ENCODE measurements at regions not wholly inside any gene's neighbourhood (a gene's known extent, or its start where the extent isn't known, plus 50 kb on each side); places are given as distances from the start of the nearest gene placed in this dataset.
A peak's percentile ranks its signal among the peaks of the same experiment; 100 is the strongest.
"Not testable (repeated sequence)": the region's sequence is repeated elsewhere in the genome, so short reads cannot be mapped to it uniquely, and the experiment has no call there.

GRCh38 chr14:89743828-89744227, 210.7 kb downstream of the EFCAB11 start:
- H3K9me3 Mint-ChIP-seq: peaks cover 13 to 17% of the 10 kb centered on the region in 2 donors
- H3K4me1 Mint-ChIP-seq (ENCODE audit: low read depth): peaks cover 35% of the 10 kb centered on the region
- H3K27me3 Mint-ChIP-seq (ENCODE audit: low read depth): no peaks in the 10 kb centered on the region
- H3K36me3 Mint-ChIP-seq (ENCODE audit: insufficient read depth in 2 of 2): peaks cover 5 to 33% of the 10 kb centered on the region in 2 donors
- no peak for DNase-seq
- H3K27ac Mint-ChIP-seq: no peak overlapping the region
- ATAC-seq (replicated peaks in 1 of 2): no peak
- H3K4me3 Mint-ChIP-seq: no peak overlapping the region

GRCh38 chr14:89740241-89740640, 214.3 kb downstream of the EFCAB11 start:
- H3K9me3 Mint-ChIP-seq: peaks cover 2 to 10% of the 10 kb centered on the region in 2 donors
- peaks cover 13% of the 10 kb centered on the region for H3K4me1 Mint-ChIP-seq (ENCODE audit: low read depth)
- no peak overlapping the region for H3K27ac Mint-ChIP-seq
- DNase-seq: no peak
- no peaks in the 10 kb centered on the region for H3K27me3 Mint-ChIP-seq (ENCODE audit: low read depth)
- peaks cover 5 to 17% of the 10 kb centered on the region in 2 donors for H3K36me3 Mint-ChIP-seq (ENCODE audit: insufficient read depth in 2 of 2)
- H3K4me3 Mint-ChIP-seq: no peak overlapping the region
- ATAC-seq (replicated peaks in 1 of 2): no peak

GRCh38 chr14:89736881-89737280, 217.6 kb downstream of the EFCAB11 start:
- Mint-ChIP-seq H3K9me3 (peaks cover 2 to 7% of the 10 kb centered on the region in 2 donors), H3K36me3 (ENCODE audit: insufficient read depth in 2 of 2) (peaks cover 7 to 12% of the 10 kb centered on the region in 2 donors), H3K4me1 (ENCODE audit: low read depth) (no peaks in the 10 kb centered on the region), H3K4me3 (no peak overlapping the region), H3K27me3 (ENCODE audit: low read depth) (no peaks in the 10 kb centered on the region), H3K27ac (no peak overlapping the region)
- DNase-seq (no peak), ATAC-seq (replicated peaks in 1 of 2) (no peak)

- H3K4me1 Mint-ChIP-seq (ENCODE audit: low read depth): peaks cover 19% of the 10 kb centered on the region
Measured at GRCh38 chr14:89731396-89731933, 223.1 kb downstream of the EFCAB11 start.

GRCh38 chr14:89730687-89731086, 223.8 kb downstream of the EFCAB11 start:
- Mint-ChIP-seq H3K4me3 (no peak overlapping the region), H3K27me3 (ENCODE audit: low read depth) (no peaks in the 10 kb centered on the region), H3K9me3 (peaks cover 0 to 7% of the 10 kb centered on the region in 2 donors), H3K4me1 (ENCODE audit: low read depth) (peaks cover 27% of the 10 kb centered on the region), H3K36me3 (ENCODE audit: insufficient read depth in 2 of 2) (peaks cover 7 to 9% of the 10 kb centered on the region in 2 donors), H3K27ac (no peak overlapping the region)
- ATAC-seq (replicated peaks in 1 of 2) (no peak), DNase-seq (no peak)

More at GRCh38 chr14:89731396-89731933, 223.1 kb downstream of the EFCAB11 start:
- H3K27me3 Mint-ChIP-seq (ENCODE audit: low read depth): no peaks in the 10 kb centered on the region
- peaks cover 7 to 9% of the 10 kb centered on the region in 2 donors for H3K36me3 Mint-ChIP-seq (ENCODE audit: insufficient read depth in 2 of 2)
- DNase-seq (no peak), ATAC-seq (replicated peaks in 1 of 2) (no peak)
- no peak overlapping the region for H3K27ac Mint-ChIP-seq
- no peak overlapping the region for H3K4me3 Mint-ChIP-seq
- peaks cover 0 to 7% of the 10 kb centered on the region in 2 donors for H3K9me3 Mint-ChIP-seq

- ATAC-seq (replicated peaks in 1 of 2) (no peak), DNase-seq (no peak)
- Mint-ChIP-seq H3K4me3 (no peak overlapping the region), H3K27ac (no peak overlapping the region), H3K9me3 (peaks cover 0 to 7% of the 10 kb centered on the region in 2 donors), H3K4me1 (ENCODE audit: low read depth) (peaks cover 44% of the 10 kb centered on the region), H3K27me3 (ENCODE audit: low read depth) (no peaks in the 10 kb centered on the region), H3K36me3 (ENCODE audit: insufficient read depth in 2 of 2) (peaks cover 7% of the 10 kb centered on the region in 2 donors)
Measured at GRCh38 chr14:89728964-89729363, 225.6 kb downstream of the EFCAB11 start.

- not testable (repeated sequence) for H3K9me3 Mint-ChIP-seq; H3K36me3 Mint-ChIP-seq (ENCODE audit: insufficient read depth in 2 of 2); H3K27me3 Mint-ChIP-seq (ENCODE audit: low read depth)
- Mint-ChIP-seq H3K4me1 (ENCODE audit: low read depth) (peaks cover 71% of the 10 kb centered on the region), H3K4me3 (peak overlapping the region; percentile 68 to 79), H3K27ac (peak overlapping the region; percentile 86)
- peak in 1 of 2 donors; percentile 45 for DNase-seq
- peak in 1 of 2 donors; percentile 51 for ATAC-seq (replicated peaks in 1 of 2)
Measured at GRCh38 chr14:89726226-89726625, 228.3 kb downstream of the EFCAB11 start.

GRCh38 chr14:89724628-89724960, 229.9 kb downstream of the EFCAB11 start:
- peak overlapping the region; percentile 91 for H3K27ac Mint-ChIP-seq
- H3K4me3 Mint-ChIP-seq: peak overlapping the region; percentile 79 to 87
- no peaks in the 10 kb centered on the region for H3K9me3 Mint-ChIP-seq
- peaks cover 0 to 2% of the 10 kb centered on the region in 2 donors for H3K36me3 Mint-ChIP-seq (ENCODE audit: insufficient read depth in 2 of 2)
- H3K4me1 Mint-ChIP-seq (ENCODE audit: low read depth): peaks cover 88% of the 10 kb centered on the region
- H3K27me3 Mint-ChIP-seq (ENCODE audit: low read depth): no peaks in the 10 kb centered on the region
- DNase-seq: peak in 1 of 2 donors; percentile 21
- peak; percentile 22 to 38 for ATAC-seq (replicated peaks in 1 of 2)

GRCh38 chr14:89723930-89724627, 230.5 kb downstream of the EFCAB11 start:
- DNase-seq: no peak
- Mint-ChIP-seq H3K4me3 (peak overlapping the region; percentile 79 to 87), H3K36me3 (ENCODE audit: insufficient read depth in 2 of 2) (peaks cover 0 to 2% of the 10 kb centered on the region in 2 donors), H3K27me3 (ENCODE audit: low read depth) (no peaks in the 10 kb centered on the region), H3K4me1 (ENCODE audit: low read depth) (peaks cover 93% of the 10 kb centered on the region), H3K27ac (peak overlapping the region; percentile 91), H3K9me3 (peaks cover 0 to 2% of the 10 kb centered on the region in 2 donors)
- ATAC-seq (replicated peaks in 1 of 2): no peak

GRCh38 chr14:89721956-89722355, 232.6 kb downstream of the EFCAB11 start:
- no peak for DNase-seq
- no peak for ATAC-seq (replicated peaks in 1 of 2)
- Mint-ChIP-seq H3K36me3 (ENCODE audit: insufficient read depth in 2 of 2) (peaks cover 0 to 2% of the 10 kb centered on the region in 2 donors), H3K27ac (peak overlapping the region; percentile 87), H3K9me3 (peaks cover 0 to 2% of the 10 kb centered on the region in 2 donors), H3K27me3 (ENCODE audit: low read depth) (no peaks in the 10 kb centered on the region), H3K4me3 (peak overlapping the region; percentile 66), H3K4me1 (ENCODE audit: low read depth) (peaks cover 93% of the 10 kb centered on the region)

GRCh38 chr14:89720741-89721729, 233.5 kb downstream of the EFCAB11 start:
- DNase-seq: peak; percentile 67 to 70
- peak overlapping the region; percentile 88 for H3K27ac Mint-ChIP-seq
- H3K9me3 Mint-ChIP-seq: peaks cover 0 to 2% of the 10 kb centered on the region in 2 donors
- peaks cover 84% of the 10 kb centered on the region for H3K4me1 Mint-ChIP-seq (ENCODE audit: low read depth)
- peak; percentile 91 for ATAC-seq (replicated peaks in 1 of 2)
- no peaks in the 10 kb centered on the region for H3K27me3 Mint-ChIP-seq (ENCODE audit: low read depth)
- H3K4me3 Mint-ChIP-seq: peak overlapping the region; percentile 66
- peaks cover 0 to 2% of the 10 kb centered on the region in 2 donors for H3K36me3 Mint-ChIP-seq (ENCODE audit: insufficient read depth in 2 of 2)

- no peaks in the 10 kb centered on the region for H3K27me3 Mint-ChIP-seq (ENCODE audit: low read depth)
- H3K4me3 Mint-ChIP-seq: peak overlapping the region; percentile 66
- peak overlapping the region; percentile 88 for H3K27ac Mint-ChIP-seq
- ATAC-seq (replicated peaks in 1 of 2) (peak; percentile 2 to 9), DNase-seq (peak in 1 of 2 donors; percentile 22)
- peaks cover 80% of the 10 kb centered on the region for H3K4me1 Mint-ChIP-seq (ENCODE audit: low read depth)
- H3K9me3 Mint-ChIP-seq: peaks cover 0 to 2% of the 10 kb centered on the region in 2 donors
- peaks cover 2% of the 10 kb centered on the region in 2 donors for H3K36me3 Mint-ChIP-seq (ENCODE audit: insufficient read depth in 2 of 2)
Measured at GRCh38 chr14:89720076-89720687, 234.3 kb downstream of the EFCAB11 start.
